H54 (cell line): ENCODE measurements at regions not wholly inside any gene's neighbourhood (a gene's known extent, or its start where the extent isn't known, plus 50 kb on each side); places are given as distances from the start of the nearest gene placed in this dataset.
"Not testable (repeated sequence)": the region's sequence is repeated elsewhere in the genome, so short reads cannot be mapped to it uniquely, and the experiment has no call there.

Experiments
- DNase-seq: peaks from one replicate; pipeline ENCODE4 v3.0.0; 2011; ENCODE audit warnings: low spot score, mixed read lengths; ENCODE audit not compliant: insufficient read length
- FAIRE-seq: peaks from 3 replicates; lab custom pipeline; 2011; peaks lifted over from hg19 to GRCh38; lab: Jason Lieb, UNC
- POLR2A ChIP-seq: IDR thresholded peaks from 2 replicates; pipeline ENCODE4 v1.6.1; 2011; ENCODE audit warnings: low read depth, mild to moderate bottlenecking, low read length

DNA sequence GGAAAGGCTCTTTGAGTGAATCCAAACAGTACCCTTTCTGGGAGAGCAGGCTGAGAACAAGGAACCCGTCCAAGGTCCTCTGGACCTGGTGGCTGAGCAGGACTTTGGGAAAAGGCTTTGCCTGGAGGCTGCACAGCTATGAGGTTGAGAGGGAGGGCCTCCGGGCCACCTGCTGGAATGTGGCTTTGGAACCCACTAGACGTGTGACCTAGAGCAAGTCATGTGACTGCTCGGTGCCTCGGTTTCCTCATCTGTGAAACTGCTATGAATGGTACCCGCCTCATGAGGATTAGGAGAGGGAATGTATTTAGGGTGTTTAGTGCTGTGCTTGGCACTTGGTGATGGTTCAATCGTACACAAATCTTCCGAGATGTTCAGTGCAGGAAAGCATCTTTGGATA, 50.4 kb downstream of the HAPSTR1 start:
- TF ChIP-seq POLR2A: no peak
- FAIRE-seq: no peak
- DNase-seq: no peak

DNA sequence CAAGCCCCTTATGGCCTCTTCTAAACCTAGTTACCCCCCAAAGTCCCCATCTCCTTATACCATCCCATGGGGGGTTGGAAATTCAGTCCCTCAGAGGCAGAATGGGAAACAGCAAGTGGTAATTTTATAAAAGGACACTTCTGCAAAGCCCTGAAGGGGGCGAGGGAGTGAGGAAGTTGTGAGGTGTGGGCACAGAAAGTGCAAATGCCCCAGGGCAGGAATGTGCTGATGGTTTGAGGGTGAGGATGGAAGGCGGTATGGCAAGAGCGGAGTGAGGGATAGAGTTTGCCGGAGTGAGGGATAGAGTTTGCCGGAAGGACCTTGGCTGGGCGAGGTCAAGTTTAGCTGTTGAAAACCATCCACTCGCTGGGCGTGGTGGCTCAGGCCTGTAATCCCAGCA, 52.7 kb downstream of the HAPSTR1 start:
- TF ChIP-seq POLR2A: no peak
- FAIRE-seq (no peak), DNase-seq (no peak)

DNA sequence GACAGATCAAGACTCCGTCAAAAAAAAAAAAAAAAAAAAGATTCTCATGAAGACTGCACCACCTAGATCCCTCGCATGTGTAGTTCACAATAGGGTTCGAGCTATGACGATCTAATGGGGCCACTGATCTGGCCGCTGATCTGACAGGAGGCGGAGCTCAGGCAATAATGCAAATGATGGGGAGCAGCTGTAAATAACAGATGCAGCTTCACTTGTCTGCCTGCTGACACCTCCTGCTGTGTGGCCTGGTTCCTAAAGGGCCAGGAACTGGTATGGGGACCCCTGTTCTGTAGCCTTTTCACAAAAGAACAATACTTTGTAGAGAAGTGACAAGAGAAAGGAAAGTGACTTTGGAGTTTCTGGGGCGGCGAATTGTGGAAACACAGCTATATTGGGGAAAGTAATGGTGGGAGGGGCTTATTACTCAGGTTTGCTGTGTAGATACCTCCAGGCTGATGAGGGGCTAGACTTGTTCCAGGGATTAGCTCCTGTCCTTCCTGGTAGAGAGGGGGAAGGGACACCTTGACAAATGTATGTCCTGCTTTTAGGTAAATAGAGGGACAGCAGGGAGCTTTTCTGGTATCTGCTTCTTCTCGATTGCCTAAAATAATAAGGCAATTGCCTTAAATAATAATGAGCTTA, 57.1 kb downstream of the HAPSTR1 start:
- TF ChIP-seq POLR2A: no peak
- no peak for FAIRE-seq
- no peak for DNase-seq

DNA sequence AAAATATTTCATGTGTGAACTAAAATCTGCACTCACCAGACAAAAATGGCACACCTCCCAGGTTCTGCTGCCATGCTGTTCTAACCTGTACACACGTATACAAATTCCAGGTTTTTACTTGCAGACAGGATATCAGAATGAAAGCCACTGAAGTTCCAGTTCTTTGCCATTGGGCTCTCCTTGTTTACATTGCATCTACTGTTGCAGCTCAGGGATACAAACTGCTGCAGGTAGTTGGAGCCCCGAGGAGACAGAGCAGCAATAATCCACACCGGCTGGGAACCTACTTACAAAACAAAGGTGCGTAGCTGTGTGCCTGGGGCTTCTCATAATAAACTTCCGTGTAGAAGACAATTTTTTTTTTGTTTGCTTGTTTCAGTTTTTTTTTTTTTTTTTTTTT, 59.6 kb downstream of the HAPSTR1 start:
- TF ChIP-seq POLR2A: no peak
- no peak for FAIRE-seq
- no peak for DNase-seq

DNA sequence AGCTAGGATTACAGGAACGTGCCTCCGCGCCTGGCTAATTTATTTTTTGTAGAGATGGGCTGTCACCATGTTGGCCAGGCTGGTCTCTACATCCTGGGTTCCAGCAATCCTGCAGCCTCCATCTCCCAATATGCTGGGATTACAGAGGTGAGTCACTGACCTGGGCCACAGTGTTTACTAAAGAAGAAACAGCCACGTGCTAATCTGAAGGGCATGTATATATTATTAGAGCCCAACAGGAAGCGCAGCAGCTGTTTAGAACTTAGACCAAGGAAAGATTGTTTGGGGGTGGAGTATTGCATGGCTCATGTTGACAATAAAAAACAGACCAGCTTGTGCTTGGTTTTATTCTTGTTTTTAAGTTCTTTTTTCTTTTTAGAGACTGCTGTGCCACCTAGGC, 60.2 kb downstream of the HAPSTR1 start:
- FAIRE-seq (no peak), DNase-seq (no peak)
- no peak for TF ChIP-seq POLR2A

DNA sequence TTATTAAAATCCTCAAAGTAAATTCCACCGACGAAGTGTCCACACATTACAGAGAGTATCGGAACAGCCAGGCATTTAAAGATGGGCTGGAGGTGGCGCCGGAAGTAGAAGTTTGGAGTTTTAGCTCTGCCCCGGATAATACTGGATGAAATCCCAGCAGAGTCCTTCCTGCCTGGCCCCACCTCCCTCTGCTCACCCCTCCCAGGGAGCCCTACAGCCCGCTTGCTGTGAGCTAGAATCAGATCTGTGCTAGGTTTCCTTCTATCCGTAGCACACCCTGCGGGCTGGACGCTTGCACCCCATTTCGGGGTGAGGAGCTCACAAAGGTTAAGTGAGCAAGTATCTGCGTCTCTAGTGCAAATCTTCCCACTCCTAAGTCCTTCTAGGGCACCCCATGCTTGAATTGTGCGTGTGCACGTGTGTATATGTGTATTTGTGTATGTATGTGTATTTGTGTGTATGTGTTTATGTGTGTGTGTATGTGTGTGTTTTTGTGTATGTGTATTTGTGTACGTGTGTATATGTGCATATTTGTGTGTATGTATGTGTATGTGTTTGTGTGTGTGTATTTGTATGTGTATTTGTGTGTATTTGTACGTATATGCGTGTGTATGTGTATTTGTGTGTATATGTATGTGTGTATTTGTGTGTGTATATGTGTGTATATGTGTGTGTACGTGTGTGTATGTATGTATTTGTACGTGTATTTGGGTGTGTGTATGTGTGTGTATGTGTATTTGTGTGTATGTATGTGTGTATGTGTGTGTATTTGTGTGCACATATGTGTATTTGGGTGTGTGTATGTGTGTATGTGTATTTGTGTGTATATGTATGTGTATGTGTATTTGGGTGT, 61.4 kb downstream of the HAPSTR1 start:
- DNase-seq: no peak
- peak; percentile 6 for FAIRE-seq
- TF ChIP-seq POLR2A: no peak

DNA sequence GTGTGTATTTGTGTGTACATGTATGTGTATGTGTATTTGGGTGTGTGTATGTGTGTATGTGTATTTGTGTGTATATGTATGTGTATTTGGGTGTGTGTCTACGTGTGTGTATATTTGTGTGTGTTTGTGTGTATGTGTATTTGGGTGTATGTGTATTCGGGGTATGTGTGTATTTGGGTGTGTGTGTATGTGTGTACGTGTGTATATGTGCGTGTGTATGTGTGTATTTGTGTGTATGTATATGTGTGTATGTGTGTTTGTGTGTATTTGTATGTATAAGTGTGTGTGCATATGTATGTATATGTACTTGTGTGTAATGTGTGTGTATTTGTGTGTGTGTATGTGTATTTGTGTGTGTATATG, 62.0 kb downstream of the HAPSTR1 start:
- FAIRE-seq: peak; percentile 36
- no peak for TF ChIP-seq POLR2A
- DNase-seq: no peak

DNA sequence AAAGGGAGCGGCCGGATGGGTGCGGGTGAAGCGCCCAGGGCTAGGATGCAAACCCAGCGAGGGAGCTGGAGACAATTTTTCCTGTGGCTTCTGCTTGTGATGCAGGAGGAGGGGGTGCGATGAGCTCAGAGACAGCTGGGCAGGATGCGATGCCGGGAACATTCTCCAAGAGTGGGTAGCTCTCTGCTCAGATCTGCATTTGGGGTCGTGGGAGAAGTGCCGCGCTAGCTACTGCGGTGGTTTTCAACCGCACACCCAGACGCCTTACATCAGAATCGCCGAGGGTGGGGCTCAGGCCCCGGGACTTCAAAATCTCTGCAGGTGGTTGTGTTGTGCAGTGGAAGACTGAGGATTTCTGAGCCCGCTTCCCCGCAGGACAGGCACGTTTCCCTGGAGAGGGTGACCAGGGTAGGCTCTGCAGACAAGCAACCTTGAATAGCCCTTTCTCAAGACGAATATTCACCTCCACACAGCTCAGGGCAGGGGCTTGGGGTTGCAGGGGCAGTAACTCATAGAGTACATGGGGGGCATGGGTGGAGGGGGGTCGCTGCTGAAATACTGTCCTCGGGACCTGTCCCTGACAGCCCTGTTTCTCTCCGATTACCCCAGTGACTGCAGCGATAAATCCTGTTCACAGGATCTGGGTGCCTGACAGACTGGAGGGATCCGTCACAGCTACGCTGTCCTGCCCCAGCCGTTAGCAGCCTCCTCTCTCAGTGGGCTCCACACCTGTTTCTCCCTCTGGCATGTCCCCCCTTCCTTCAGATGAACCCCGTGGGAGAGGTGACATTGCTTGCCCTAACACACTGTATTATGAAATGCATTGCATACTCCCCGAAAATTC, 63.3 kb downstream of the HAPSTR1 start:
- FAIRE-seq: no peak
- TF ChIP-seq POLR2A: no peak

DNA sequence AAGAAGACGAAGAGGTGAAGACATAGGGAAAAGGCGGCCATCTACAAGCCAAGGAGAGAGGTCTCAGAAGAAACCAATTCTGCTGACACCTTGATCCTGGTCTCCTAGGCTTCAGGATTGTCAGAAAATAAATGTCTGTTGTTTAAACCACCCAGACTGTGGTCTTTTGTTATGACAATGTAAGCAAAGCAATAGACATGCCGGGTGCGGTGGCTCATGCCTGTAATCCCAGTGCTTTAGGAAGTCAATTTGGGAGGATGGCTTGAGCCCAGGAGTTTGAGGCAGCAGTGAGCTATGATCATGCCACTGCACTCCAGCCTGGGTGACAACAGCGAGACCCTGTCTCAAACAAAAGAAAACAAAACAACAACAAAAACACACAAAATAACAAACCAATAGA, 64.4 kb downstream of the HAPSTR1 start:
- DNase-seq: no peak
- TF ChIP-seq POLR2A: no peak
- no peak for FAIRE-seq

More for the DNA sequence above, 63.3 kb downstream of the HAPSTR1 start:
- DNase-seq: no peak

DNA sequence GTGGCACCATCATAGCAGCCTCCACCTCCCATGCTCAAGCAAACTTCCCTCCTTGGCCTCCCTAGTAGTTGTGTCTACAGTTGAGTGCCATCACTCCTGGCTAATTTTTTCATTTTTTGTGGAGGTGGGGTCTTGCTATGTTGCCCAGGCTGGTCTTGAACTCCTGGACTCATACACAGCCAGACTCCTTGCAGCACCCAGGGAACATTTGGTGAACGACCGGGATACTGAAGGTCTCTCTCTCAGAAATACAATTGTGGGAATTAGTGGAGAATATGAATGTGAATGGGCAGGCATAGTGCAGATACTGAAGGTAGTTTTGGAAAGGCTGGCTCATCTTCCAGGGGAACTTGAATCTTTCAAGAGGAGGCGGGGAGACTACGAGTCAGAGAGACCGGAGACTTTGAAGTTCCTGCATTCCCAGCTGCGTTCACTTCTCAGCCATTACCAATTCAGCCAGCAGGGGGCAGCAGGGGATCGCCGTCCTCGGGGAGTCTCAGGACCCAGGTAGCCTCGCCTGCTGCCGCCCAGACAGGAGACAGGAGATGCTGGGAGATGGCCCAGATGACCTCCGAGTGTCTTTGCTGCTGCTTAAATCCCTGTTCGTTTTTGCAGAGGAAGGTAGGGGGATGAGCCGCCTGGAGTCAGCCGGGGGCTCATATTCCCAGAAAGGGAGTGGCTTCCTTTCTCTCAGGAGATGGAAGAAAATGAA, 68.6 kb downstream of the HAPSTR1 start:
- DNase-seq (peak; percentile 72), FAIRE-seq (peak; percentile 58)
- TF ChIP-seq POLR2A: no peak

DNA sequence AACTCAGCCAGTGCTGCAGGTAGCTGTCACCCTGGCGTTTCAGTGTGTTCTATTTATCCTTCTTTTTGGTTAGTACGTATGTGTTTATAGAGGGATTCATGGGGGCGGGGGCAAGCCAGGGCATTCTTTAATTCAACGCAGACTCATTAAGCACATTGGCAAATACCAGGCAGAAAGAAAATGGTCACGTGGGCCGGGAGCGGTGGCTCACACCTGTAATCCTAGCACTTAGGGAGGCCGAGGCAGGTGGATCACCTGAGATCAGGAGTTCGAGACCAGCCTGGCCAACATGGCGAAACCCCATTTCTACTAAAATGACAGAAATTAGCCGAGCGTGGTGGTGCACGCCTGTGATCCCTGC, 69.1 kb downstream of the HAPSTR1 start:
- no peak for TF ChIP-seq POLR2A
- no peak for DNase-seq
- no peak for FAIRE-seq

DNA sequence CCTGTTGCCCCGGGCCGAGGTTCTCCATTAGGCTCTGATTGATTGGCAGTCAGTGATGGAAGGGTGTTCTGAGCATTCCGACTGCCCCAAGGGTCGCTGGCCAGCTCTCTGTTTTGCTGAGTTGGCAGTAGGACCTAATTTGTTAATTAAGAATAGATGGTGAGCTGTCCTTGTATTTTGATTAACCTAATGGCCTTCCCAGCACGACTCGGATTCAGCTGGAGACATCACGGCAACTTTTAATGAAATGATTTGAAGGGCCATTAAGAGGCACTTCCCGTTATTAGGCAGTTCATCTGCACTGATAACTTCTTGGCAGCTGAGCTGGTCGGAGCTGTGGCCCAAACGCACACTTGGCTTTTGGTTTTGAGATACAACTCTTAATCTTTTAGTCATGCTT, 74.2 kb downstream of the HAPSTR1 start:
- no peak for FAIRE-seq
- no peak for TF ChIP-seq POLR2A
- DNase-seq: no peak

DNA sequence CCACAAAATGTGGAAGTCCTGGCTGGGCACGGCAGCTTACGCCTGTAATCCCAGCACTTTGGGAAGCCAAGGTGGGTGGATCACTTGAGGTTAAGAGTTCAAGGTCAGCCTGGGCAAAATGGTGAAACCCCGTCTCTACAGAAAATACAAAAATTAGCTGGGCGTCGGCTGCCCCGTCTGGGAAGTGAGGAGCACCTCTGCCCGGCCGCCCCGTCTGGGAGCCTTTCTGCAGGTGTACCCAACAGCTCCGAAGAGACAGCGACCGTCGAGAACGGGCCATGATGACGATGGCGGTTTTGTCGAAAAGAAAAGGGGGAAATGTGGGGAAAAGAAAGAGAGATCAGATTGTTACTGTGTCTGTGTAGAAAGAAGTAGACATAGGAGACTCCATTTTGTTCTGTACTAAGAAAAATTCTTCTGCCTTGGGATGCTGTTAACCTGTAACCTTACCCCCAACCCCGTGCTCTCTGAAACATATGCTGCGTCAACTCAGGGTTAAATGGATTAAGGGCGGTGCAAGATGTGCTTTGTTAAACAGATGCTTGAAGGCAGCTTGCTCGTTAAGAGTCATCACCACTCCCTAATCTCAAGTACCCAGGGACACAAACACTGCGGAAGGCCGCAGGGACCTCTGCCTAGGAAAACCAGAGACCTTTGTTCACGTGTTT, 75.0 kb downstream of the HAPSTR1 start:
- DNase-seq, FAIRE-seq: not testable (repeated sequence)
